Spleen (tissue), 7 donors: ENCODE measurements at regions not wholly inside any gene's neighbourhood (a gene's known extent, or its start where the extent isn't known, plus 50 kb on each side); places are given as distances from the start of the nearest gene placed in this dataset.

Experiments
- CTCF ChIP-seq, 11 experiments: fragments of 200-600 bp in 7 of 11; fragments of 450-650 bp in 4 of 11; sonication (generic) in 4 of 11; IDR thresholded peaks in 8 of 11; conservative IDR thresholded peaks in 3 of 11; 1 replicate in 7 of 11; 2 replicates in 4 of 11; pipeline versions ENCODE4 v1.4.0 to v1.8.0; 2016 to 2021; ENCODE audit warnings: antibody characterized with exemption in 11 of 11, inconsistent platforms in 4 of 11, mild to moderate bottlenecking in 1 of 11
- POLR2A ChIP-seq, 3 donors: fragments of 450-650 bp; IDR thresholded peaks; one replicate each; pipeline ENCODE4 v1.5.1; 2017; ENCODE audit warnings: antibody characterized with exemption in 3 of 3, mild to moderate bottlenecking in 1 of 3
- donor health status: DM: no; HTN: no; CAD: no; lungs with moderate emphysema.
- donor health status: DM: no; HTN: no; CAD: no.
- donor health status: DM: no; HTN: no; CAD: no.

- TF ChIP-seq POLR2A (IDR thresholded peaks at IDR 0.05), result no peak
- TF ChIP-seq CTCF (IDR thresholded peaks at IDR 0.05 in 8 of 11, conservative IDR thresholded peaks at IDR 0.05 in 3 of 11), result no peak
Observed at GRCh38 chr3:163572856-163573255, 1505.4 kb downstream of the SI start.
